K562 (cell line): ENCODE measurements at regions not wholly inside any gene's neighbourhood (a gene's known extent, or its start where the extent isn't known, plus 50 kb on each side); places are given as distances from the start of the nearest gene placed in this dataset.

Experiments
- ATAC-seq: fragments of 200-7000 bp; cut with Tn5 transposase; 3 replicates; pipeline ENCODE4 v1.9.1; 2020; ENCODE audit warnings: moderate library complexity
- BruUV-seq: library from RNA; stranded (reverse); fragments of 400-500 nt; replicated peaks from 2 replicates; lab custom pipeline; 2021; lab: Mats Ljungman, UMichigan
- CTCF ChIA-PET: fragments of 300-600 bp; formaldehyde crosslinking; extraction: SDS; loops from one replicate; lab custom pipeline; 2021; ENCODE audit warnings: low intra/inter-chr PET ratio; lab: Yijun Ruan, JAX
- POLR2A ChIA-PET: fragments of 300-600, 350-650 bp; sonication (Branson Sonifier 250); formaldehyde crosslinking; extraction: SDS; loops from one replicate; lab custom pipeline; 2021; ENCODE audit warnings: antibody characterized with exemption, inconsistent platforms; lab: Yijun Ruan, JAX
- DNase-seq, 4 experiments: peaks; one replicate each; pipeline versions ENCODE4 v3.0.0 to v3.0.0-alpha.2; 2011 to 2018; ENCODE audit warnings: low spot score in 3 of 4, mixed read lengths in 3 of 4; ENCODE audit errors: extremely low read depth in 1 of 4
- FAIRE-seq: peaks from 2 replicates; lab custom pipeline; 2011; peaks lifted over from hg19 to GRCh38; lab: Jason Lieb, UNC
- H2AFZ ChIP-seq: 2 replicates; pipeline ENCODE4 v1.6.0; 2011; ENCODE audit warnings: low read depth, low read length, control low read depth, inconsistent platforms
- H3K27ac ChIP-seq: fragments of 200-600 bp; 3 replicates; pipeline ENCODE4 v1.8.0; 2011; ENCODE audit warnings: low read depth, mild to moderate bottlenecking, control low read depth, inconsistent platforms, low read length, moderate library complexity, mixed read lengths; ENCODE audit errors: extremely low read depth
- H3K27me3 ChIP-seq, 2 experiments: fragments of 300-600 bp in 1 of 2; 2 replicates in 1 of 2; 3 replicates in 1 of 2; pipeline versions ENCODE4 v1.6.0 to v1.8.0; 2011; ENCODE audit warnings: inconsistent platforms in 2 of 2, low read length in 2 of 2, mild to moderate bottlenecking in 1 of 2, mixed read lengths in 1 of 2, moderate library complexity in 1 of 2; ENCODE audit not compliant: control insufficient read depth in 2 of 2, insufficient read depth in 2 of 2
- H3K36me3 ChIP-seq: fragments of 300-600 bp; 3 replicates; pipeline ENCODE4 v1.8.0; 2011; ENCODE audit warnings: mild to moderate bottlenecking, low read length, inconsistent platforms; ENCODE audit not compliant: control insufficient read depth, insufficient read depth
- H3K4me1 ChIP-seq, 2 experiments: fragments of 200-600 bp in 1 of 2; replicated peaks in 1 of 2; 2 replicates in 1 of 2; 3 replicates in 1 of 2; pipeline versions ENCODE4 v1.5.1 to v1.8.0; 2011; ENCODE audit warnings: inconsistent platforms in 2 of 2, low read length in 2 of 2, mild to moderate bottlenecking in 1 of 2, mixed read lengths in 1 of 2, moderate library complexity in 1 of 2; ENCODE audit not compliant: control insufficient read depth in 2 of 2, insufficient read depth in 2 of 2
- H3K4me2 ChIP-seq: 2 replicates; pipeline ENCODE4 v1.6.1; 2011; ENCODE audit warnings: low read length, control low read depth, inconsistent platforms, mixed read lengths; ENCODE audit not compliant: insufficient read depth
- H3K4me3 ChIP-seq: fragments of 200-600 bp; sonication (generic), shearing (Covaris generic); 2 replicates; pipeline ENCODE4 v1.5.1; 2016; ENCODE audit warnings: control low read depth, inconsistent platforms
- H3K79me2 ChIP-seq: fragments of 200-600 bp; 3 replicates; pipeline ENCODE4 v1.8.0; 2011; ENCODE audit warnings: low read length, inconsistent platforms; ENCODE audit not compliant: control insufficient read depth, insufficient read depth
- H3K9ac ChIP-seq, 2 experiments: 2 replicates each; pipeline versions ENCODE4 v1.6.0 to v1.6.1; 2011; ENCODE audit warnings: low read depth in 2 of 2, low read length in 2 of 2, control low read depth in 1 of 2, inconsistent platforms in 1 of 2, mild to moderate bottlenecking in 1 of 2, mixed read lengths in 1 of 2; ENCODE audit not compliant: insufficient read depth in 1 of 2
- H3K9me1 ChIP-seq: one replicate; pipeline ENCODE4 v1.6.0; 2011; ENCODE audit warnings: inconsistent platforms, mild to moderate bottlenecking, low read length, moderate library complexity; ENCODE audit not compliant: control insufficient read depth, insufficient read depth
- H3K9me3 ChIP-seq: replicated peaks from 2 replicates; pipeline ENCODE4 v1.5.1; 2011; ENCODE audit warnings: low read depth, low read length, inconsistent platforms; ENCODE audit not compliant: control insufficient read depth, insufficient read depth
- H4K20me1 ChIP-seq: replicated peaks from 2 replicates; pipeline ENCODE4 v1.6.1; 2011; ENCODE audit warnings: low read length, inconsistent platforms, mixed read lengths; ENCODE audit not compliant: control insufficient read depth, insufficient read depth
- MAFF ChIP-seq: IDR thresholded peaks from 2 replicates; pipeline ENCODE4 v1.6.1; 2012; ENCODE audit warnings: low read length, improper control_type of control experiment
- MAFG ChIP-seq: fragments of 450-650 bp; conservative IDR thresholded peaks from 2 replicates; pipeline ENCODE4 v1.6.1; 2016; ENCODE audit warnings: missing genetic modification characterization, missing compliant biosample characterization
- MCM7 ChIP-seq, 2 experiments: fragments of 450-650 bp; IDR thresholded peaks; 2 replicates each; pipeline ENCODE4 v1.6.1; 2016 to 2018
- POLR3A ChIP-seq: IDR thresholded peaks from 2 replicates; pipeline ENCODE4 v1.6.1; 2011; ENCODE audit warnings: borderline replicate concordance, mild to moderate bottlenecking, moderate library complexity; ENCODE audit not compliant: insufficient read length, insufficient read depth; ENCODE audit errors: extremely low read depth
- ZBTB11 ChIP-seq, 3 experiments: fragments of 200-800 bp in 1 of 3; fragments of 250-450 bp in 1 of 3; fragments of 450-650 bp in 1 of 3; sonication (Bioruptor Pico) in 1 of 3; sonication (Bioruptor generic) in 1 of 3; formaldehyde crosslinking in 1 of 3; IDR thresholded peaks; 2 replicates each; pipeline versions ENCODE4 v1.6.1 to v1.8.0; 2016 to 2022; ENCODE audit warnings: mild to moderate bottlenecking in 2 of 3, missing genetic modification characterization in 2 of 3, missing compliant biosample characterization in 1 of 3, moderate library complexity in 1 of 3
- WGBS: fragments of 100-300 bp; shearing (Covaris generic); methylation state at CpG from one replicate; pipeline ENCODE4 v1.1.6; 2016; ENCODE audit warnings: low coverage, mixed read lengths; ENCODE audit not compliant: insufficient coverage; ENCODE audit errors: missing lambda C conversion rate; 5-methylcytosine and 5-hydroxymethylcytosine counted together
- in situ Hi-C: fragments of 300-500 bp; cut with MboI; formaldehyde crosslinking; loops from 4 replicates; pipeline ENCODE4 v1.15.0; 2018; ENCODE audit warnings: inconsistent platforms, mixed read lengths
- intact Hi-C: fragments of 100-400 bp; cut with micrococcal nuclease; formaldehyde crosslinking; loops from 2 replicates; pipeline ENCODE4 v1.14.2; 2022

- in situ Hi-C loops, result no loop called here
Measured at GRCh38 chr10:52911163-52911562, 138.6 kb upstream of the MBL2 start.

More at GRCh38 chr10:52911163-52911562, 138.6 kb upstream of the MBL2 start:
- no peaks in the 10 kb centered on the region for H3K9me1 ChIP-seq
- BruUV-seq, result no TSS peak
- ChIA-PET CTCF (no interaction called here), POLR2A (no interaction called here)
- WGBS, result 0% methylated on average over 1 of the region's 1 CpG
- no peak overlapping the region for H3K4me2 ChIP-seq
- H3K79me2 ChIP-seq, result no peaks in the 10 kb centered on the region
- TF ChIP-seq MCM7 (IDR thresholded peaks at IDR 0.05) (no peak), MAFF (peak; percentile 37), ZBTB11 (CRISPR knock-in tag; IDR thresholded peaks at IDR 0.05) (no peak), POLR3A (no peak), MAFG (tag) (peak; percentile 41)
- no peak for ATAC-seq
- no peak overlapping the region for H2AFZ ChIP-seq
- H3K9ac ChIP-seq, result no peak overlapping the region
- no peak for DNase-seq
- H3K4me3 ChIP-seq, result no peak overlapping the region
- no peaks in the 10 kb centered on the region for H3K27me3 ChIP-seq
- no peak overlapping the region for H3K27ac ChIP-seq
- no peak for FAIRE-seq
- intact Hi-C loops, result no loop called here
- H4K20me1 ChIP-seq, result no peaks in the 10 kb centered on the region
- H3K9me3 ChIP-seq, result no peaks in the 10 kb centered on the region
- H3K36me3 ChIP-seq, result no peaks in the 10 kb centered on the region
- no peaks in the 10 kb centered on the region for H3K4me1 ChIP-seq
